RPMI7951 (cell line): ENCODE measurements at regions not wholly inside any gene's neighbourhood (a gene's known extent, or its start where the extent isn't known, plus 50 kb on each side); places are given as distances from the start of the nearest gene placed in this dataset.

ENCODE experiments used
- DNase-seq: peaks from one replicate; pipeline ENCODE4 v3.0.0-alpha.2; 2012; ENCODE audit warnings: low read depth

GRCh38 chr1:22221233-22221780 lies 78.4 kb upstream of the WNT4 start:
- DNase-seq = no peak

- DNase-seq = no peak
Observed at GRCh38 chr1:22222723-22223122, 79.8 kb upstream of the WNT4 start.

- no peak for DNase-seq
Observed at GRCh38 chr1:22223176-22223575, 80.3 kb upstream of the WNT4 start.

GRCh38 chr1:22224091-22224490 lies 81.2 kb upstream of the WNT4 start:
- no peak for DNase-seq

DNA sequence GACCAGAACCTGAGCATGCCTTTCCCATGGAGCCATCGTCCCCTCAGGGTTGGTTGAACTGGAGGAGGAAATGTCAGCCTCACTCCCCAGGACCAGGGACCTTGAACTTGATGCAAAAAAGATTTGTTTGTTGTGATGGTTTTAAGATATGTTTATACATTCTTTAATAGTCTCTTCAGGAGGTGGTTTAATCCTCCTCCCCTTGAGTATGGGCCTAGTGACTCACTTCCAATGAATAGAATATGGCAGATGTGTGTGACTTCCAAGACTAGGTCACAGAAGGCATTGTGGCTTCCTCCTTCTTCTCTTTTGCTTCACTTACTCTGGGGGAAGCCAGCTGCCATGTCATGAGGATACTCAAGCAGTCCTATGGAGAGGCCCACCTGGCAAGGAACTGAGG lies 81.7 kb upstream of the WNT4 start:
- DNase-seq = no peak

GRCh38 chr1:22225858-22226589 lies 83.1 kb upstream of the WNT4 start:
- no peak for DNase-seq

DNA sequence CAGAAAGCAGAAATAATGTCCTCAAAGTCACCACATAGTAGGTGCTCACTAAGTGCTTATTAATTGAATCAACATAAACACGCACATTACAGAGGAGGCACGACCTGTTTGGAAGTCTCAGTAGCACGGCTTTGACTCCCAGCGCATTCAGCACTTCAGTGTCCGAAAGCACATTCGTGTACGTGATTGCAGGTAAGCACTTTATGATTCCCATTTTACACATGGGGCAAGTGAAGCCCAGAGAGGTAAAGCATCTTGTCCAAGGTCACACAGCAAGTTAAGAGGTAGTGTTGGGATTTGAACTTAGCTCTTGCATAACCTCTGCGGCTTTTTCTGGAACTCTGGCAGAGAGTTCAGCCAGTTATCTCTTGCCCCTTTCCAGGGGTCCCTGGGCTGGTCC lies 85.2 kb upstream of the WNT4 start:
- no peak for DNase-seq

DNA sequence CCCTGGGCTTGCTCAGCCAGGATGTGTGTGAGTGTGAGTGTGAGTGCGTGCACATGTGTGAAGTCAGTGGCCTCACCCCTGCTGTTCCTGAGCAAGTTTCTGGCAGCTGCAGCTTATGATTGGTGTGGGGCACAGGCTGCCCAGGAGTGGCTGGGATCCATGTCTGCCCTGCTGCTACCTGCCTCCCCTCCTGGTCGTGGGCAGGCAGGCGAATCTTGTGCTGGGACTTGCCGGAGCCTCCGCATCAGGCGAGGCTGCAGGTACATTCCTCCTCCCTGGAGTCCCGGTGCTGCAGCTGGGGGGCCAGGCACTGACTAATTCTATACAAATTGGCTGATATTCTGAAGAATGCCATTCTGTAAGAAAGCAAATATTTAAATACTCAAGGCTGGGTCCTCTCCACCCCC lies 85.6 kb upstream of the WNT4 start:
- no peak for DNase-seq

GRCh38 chr1:22229379-22229778 lies 86.5 kb upstream of the WNT4 start:
- DNase-seq = peak; percentile 25

DNA sequence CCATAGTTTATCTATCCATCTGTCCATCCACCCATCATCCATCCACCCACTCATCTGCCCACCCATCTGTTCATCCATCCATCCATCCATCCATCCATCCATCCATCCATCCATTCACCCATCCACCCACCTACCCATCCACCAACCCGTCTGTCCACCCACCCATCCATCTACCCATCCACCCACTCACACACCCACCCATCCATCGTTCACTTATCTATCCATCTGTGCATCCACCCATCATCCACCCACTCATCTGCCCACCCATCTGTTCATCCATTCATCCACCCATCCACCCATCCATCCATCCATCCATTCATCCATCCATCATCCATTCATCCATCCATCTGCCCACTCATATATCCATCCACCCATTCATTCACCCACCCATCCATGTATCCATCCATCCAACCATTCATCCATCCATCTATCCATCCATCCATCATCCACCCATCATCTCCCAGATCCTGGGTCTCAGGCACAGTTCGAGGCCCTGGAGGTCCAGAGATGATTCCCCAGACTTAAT lies 88.2 kb upstream of the WNT4 start:
- no peak for DNase-seq

GRCh38 chr1:22231995-22232690 lies 89.2 kb upstream of the WNT4 start:
- DNase-seq = no peak

DNA sequence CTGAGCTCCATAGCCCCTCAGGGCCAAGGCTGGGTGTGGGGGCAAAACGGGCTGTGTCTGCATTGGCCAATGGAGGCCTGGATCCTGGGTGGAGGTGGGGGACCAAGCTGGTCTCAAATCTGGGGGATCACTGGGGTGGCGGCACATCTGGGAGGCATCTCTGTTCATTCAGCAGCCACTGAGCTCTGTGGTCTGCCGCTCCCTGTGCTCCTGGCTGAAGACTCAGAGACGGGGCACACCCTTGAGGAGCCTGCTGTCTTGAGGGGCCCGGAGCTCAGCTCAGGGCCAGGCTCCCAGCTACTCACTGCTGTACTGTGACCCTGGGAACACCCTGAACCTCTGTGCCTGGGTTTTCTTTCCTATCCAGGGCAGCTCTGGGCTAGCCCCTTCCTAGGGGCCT lies 90.3 kb upstream of the WNT4 start:
- no peak for DNase-seq

DNA sequence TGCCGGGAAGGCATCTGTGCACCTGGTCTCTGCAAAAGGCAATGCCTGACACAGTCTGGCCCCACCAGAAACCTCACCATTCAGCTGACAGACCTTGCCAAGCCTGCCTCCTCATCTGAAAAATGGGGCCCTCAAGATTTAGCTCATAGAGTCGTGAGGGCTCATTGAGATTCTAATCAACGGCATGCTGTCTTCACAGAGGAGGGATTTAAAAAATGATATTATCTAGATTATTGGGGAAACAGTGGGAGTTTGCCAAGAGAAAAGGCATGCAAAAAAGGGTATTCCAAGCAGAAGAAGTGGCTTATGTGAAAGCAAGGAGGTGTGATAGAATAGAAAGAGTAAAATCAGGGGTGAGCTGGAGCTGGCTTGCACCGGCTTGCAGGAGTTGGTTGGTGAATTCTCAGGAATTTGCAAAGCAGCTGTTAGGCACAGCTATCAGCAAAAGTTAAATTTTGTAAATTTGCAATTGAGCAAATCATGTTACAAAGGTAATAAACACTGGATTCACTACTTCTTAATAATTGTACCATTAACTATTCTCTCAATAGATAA lies 91.7 kb upstream of the WNT4 start:
- no peak for DNase-seq

GRCh38 chr1:22236166-22236565 lies 93.3 kb upstream of the WNT4 start:
- DNase-seq = no peak

- DNase-seq = no peak
Observed at GRCh38 chr1:22236900-22237299, 94.0 kb upstream of the WNT4 start.

- DNase-seq = no peak
Observed at GRCh38 chr1:22237433-22238093, 94.7 kb upstream of the WNT4 start.

- no peak for DNase-seq
Observed at GRCh38 chr1:22238356-22239224, 95.7 kb upstream of the WNT4 start.

DNA sequence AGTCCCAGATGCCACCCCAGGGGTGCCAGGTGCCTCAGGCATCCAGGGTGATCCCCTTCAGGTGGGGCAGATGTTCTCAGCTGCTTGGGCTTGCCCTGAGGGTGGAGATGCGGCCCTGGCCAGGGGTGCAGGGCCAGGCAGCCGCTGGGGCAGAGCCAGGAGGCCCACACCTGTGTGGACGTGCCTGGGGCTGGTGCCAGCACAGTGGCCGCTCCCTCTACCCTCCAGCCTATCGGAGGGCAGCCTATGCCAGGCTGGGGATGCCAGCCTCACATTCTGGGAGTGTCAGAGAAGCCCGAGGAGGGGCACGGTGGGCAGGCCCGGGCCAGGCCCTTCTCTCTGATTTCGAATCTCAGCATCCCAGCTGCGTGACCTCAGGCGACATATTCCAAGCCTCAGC lies 96.5 kb upstream of the WNT4 start:
- no peak for DNase-seq

GRCh38 chr1:22241250-22241649 lies 98.4 kb upstream of the WNT4 start:
- no peak for DNase-seq

DNA sequence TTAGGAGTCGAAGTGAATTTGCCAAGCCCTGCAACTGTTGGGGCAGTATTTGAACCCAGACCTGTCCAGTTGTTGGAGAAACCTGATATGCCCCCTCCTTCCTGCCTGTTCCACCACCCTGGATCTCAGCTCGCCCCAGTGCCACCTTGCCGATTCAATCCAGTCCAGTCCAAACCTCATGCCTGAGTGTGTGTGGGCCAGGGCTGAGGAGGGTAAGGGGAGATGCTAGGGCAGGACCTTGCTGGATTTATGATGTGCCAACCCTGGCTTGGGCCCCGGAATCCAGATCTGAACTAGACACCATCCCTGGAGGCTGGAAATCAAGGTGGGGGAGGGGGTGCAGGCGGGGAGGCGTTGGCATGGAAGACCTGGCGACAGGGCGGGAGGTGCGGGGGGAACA lies 98.9 kb upstream of the WNT4 start:
- DNase-seq = no peak

DNA sequence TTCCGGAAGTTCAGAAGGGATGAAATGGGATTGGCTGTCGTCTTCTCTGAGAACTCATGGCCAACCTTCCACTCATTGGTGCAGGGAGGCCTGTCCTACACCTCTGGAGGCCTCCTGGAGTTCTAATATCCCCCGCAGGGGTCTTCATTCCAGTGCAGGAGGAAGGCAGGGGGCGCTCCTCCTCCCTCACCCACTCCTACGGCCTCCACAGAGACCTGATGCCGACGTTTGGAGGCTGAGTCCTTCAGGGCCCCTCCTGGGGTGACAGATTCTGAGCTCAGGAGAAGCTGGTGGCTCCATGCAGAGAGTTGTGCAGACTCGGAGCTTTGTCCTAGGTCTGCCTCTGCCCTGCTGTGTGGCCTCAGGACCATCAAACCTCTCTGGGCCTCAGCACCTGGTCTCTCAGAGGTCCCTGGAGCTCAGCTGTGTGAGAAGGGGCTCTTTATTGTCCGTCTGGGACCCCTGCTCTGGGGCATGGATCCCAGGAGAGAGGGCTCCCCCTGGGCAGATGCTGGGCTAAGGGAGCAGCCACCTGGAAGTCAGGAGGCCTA lies 102.3 kb upstream of the WNT4 start:
- DNase-seq = no peak
